CD14-positive monocyte (primary cell): ENCODE measurements at regions not wholly inside any gene's neighbourhood (a gene's known extent, or its start where the extent isn't known, plus 50 kb on each side); places are given as distances from the start of the nearest gene placed in this dataset.

Source experiments
- DNase-seq, 3 donors: peaks; one replicate each; pipeline ENCODE4 v3.0.0-alpha.2; 2011 to 2022
- H2AFZ ChIP-seq: 2 replicates; pipeline ENCODE4 v1.6.0; 2012; ENCODE audit warnings: mild to moderate bottlenecking, low read depth, low read length, inconsistent platforms; ENCODE audit not compliant: insufficient read depth, poor library complexity, severe bottlenecking
- H3K27ac ChIP-seq, 2 donors: 1 replicate in 1 of 2; 2 replicates in 1 of 2; pipeline ENCODE4 v1.5.1; 2012 to 2013; ENCODE audit warnings: low read length in 2 of 2, control low read depth in 1 of 2, inconsistent platforms in 1 of 2, low read depth in 1 of 2, mild to moderate bottlenecking in 1 of 2
- H3K27me3 ChIP-seq, 2 donors: one replicate each; pipeline versions ENCODE4 v1.6.0 to v1.6.1; 2011 to 2013; ENCODE audit warnings: low read length in 2 of 2; ENCODE audit not compliant: control insufficient read depth in 2 of 2, insufficient read depth in 2 of 2
- H3K36me3 ChIP-seq, 2 donors: replicated peaks in 1 of 2; 1 replicate in 1 of 2; 2 replicates in 1 of 2; pipeline versions ENCODE4 v1.5.1 to v1.6.1; 2012 to 2013; ENCODE audit warnings: low read length in 2 of 2, control low read depth in 1 of 2, inconsistent platforms in 1 of 2, mild to moderate bottlenecking in 1 of 2; ENCODE audit not compliant: insufficient read depth in 2 of 2, control insufficient read depth in 1 of 2
- H3K4me1 ChIP-seq, 2 donors: 1 replicate in 1 of 2; 2 replicates in 1 of 2; pipeline versions ENCODE4 v1.5.1 to v1.6.1; 2012 to 2013; ENCODE audit warnings: low read length in 2 of 2, control low read depth in 1 of 2, inconsistent platforms in 1 of 2, mild to moderate bottlenecking in 1 of 2, moderate library complexity in 1 of 2; ENCODE audit not compliant: insufficient read depth in 2 of 2, control insufficient read depth in 1 of 2
- H3K4me2 ChIP-seq: replicated peaks from 2 replicates; pipeline ENCODE3; 2012; ENCODE audit warnings: low read length, moderate library complexity, mild to moderate bottlenecking; ENCODE audit not compliant: poor library complexity, severe bottlenecking; ENCODE audit errors: extremely low read depth
- H3K4me3 ChIP-seq, 3 experiments: fragments of 200-600 bp in 1 of 3; sonication (generic) in 1 of 3; replicated peaks in 1 of 3; 1 replicate in 2 of 3; 2 replicates in 1 of 3; pipeline ENCODE4 v1.5.1; 2011 to 2013; ENCODE audit warnings: low read length in 3 of 3, mild to moderate bottlenecking in 3 of 3, control low read depth in 2 of 3, low read depth in 2 of 3, inconsistent platforms in 1 of 3, moderate library complexity in 1 of 3
- H3K79me2 ChIP-seq: 2 replicates; pipeline ENCODE4 v1.6.0; 2012; ENCODE audit warnings: mild to moderate bottlenecking, control low read depth, inconsistent platforms, low read length, moderate library complexity; ENCODE audit not compliant: insufficient read depth
- H3K9ac ChIP-seq: 2 replicates; pipeline ENCODE4 v1.6.0; 2017; ENCODE audit warnings: low read length, mild to moderate bottlenecking; ENCODE audit not compliant: insufficient read depth, poor library complexity, severe bottlenecking
- H3K9me3 ChIP-seq, 2 donors: replicated peaks in 1 of 2; 1 replicate in 1 of 2; 2 replicates in 1 of 2; pipeline versions ENCODE4 v1.5.1 to v1.6.1; 2012 to 2013; ENCODE audit warnings: low read length in 2 of 2, control low read depth in 1 of 2; ENCODE audit not compliant: control insufficient read depth in 1 of 2, insufficient read depth in 1 of 2
- H4K20me1 ChIP-seq: 2 replicates; pipeline ENCODE4 v1.6.0; 2012; ENCODE audit warnings: mild to moderate bottlenecking, low read length, control low read depth, moderate library complexity; ENCODE audit not compliant: insufficient read depth
- H3K27ac Mint-ChIP-seq, 7 donors: one replicate each; pipeline ENCODE4 v1.8.0; 2020; ENCODE audit warnings: mild to moderate bottlenecking in 7 of 7, mixed read lengths in 7 of 7, moderate library complexity in 6 of 7, inconsistent platforms in 2 of 7
- H3K27me3 Mint-ChIP-seq, 3 donors: one replicate each; pipeline ENCODE4 v1.8.0; 2021 to 2022; ENCODE audit warnings: low read depth in 3 of 3, mild to moderate bottlenecking in 3 of 3, mixed read lengths in 3 of 3, moderate library complexity in 3 of 3, inconsistent platforms in 1 of 3
- H3K36me3 Mint-ChIP-seq, 2 donors: one replicate each; pipeline ENCODE4 v1.8.0; 2020; ENCODE audit warnings: mixed read lengths in 2 of 2, inconsistent platforms in 1 of 2, mild to moderate bottlenecking in 1 of 2
- H3K4me1 Mint-ChIP-seq: one replicate; pipeline ENCODE4 v1.8.0; 2020; ENCODE audit warnings: mild to moderate bottlenecking, mixed read lengths
- H3K4me3 Mint-ChIP-seq, 2 donors: one replicate each; pipeline ENCODE4 v1.8.0; 2020; ENCODE audit warnings: mild to moderate bottlenecking in 2 of 2, mixed read lengths in 2 of 2, moderate library complexity in 1 of 2
- H3K9me3 Mint-ChIP-seq, 7 donors: one replicate each; pipeline ENCODE4 v1.8.0; 2020 to 2022; ENCODE audit warnings: mixed read lengths in 7 of 7, mild to moderate bottlenecking in 6 of 7, moderate library complexity in 6 of 7, inconsistent platforms in 2 of 7
- WGBS: methylation state at CpG from one replicate; pipeline ENCODE4 v1.1.5; 2013; ENCODE audit warnings: missing lambda C conversion rate; ENCODE audit not compliant: insufficient coverage; 5-methylcytosine and 5-hydroxymethylcytosine counted together
- intact Hi-C, 2 donors: fragments of 100-400 bp; cut with micrococcal nuclease; formaldehyde crosslinking; loops; one replicate each; pipeline versions ENCODE4 v1.15.0 to v1.15.1; 2023
- TF ChIP-seq, protein P1 (sequence below): fragments of 200-600 bp; IDR thresholded peaks from one replicate; pipeline ENCODE4 v1.8.0; 2022; ENCODE audit warnings: antibody characterized with exemption, mild to moderate bottlenecking

DNA sequence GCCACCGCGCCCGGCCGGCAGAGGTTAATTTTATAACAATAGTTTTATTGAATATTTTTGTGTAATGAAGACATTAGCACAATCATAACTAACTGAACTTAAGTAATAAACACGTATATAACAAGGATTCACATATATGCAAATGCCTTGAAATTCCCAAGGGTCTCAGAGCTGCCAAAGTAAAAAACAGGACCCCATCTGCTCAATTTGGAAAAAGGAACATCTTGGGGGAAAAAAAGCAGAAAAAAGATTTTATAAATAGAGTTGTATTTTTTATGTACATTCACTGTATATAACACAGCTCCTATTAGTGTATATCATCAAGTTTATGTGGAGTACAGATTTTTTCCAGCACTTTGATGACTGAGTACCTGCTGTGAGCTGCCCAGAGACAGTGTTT, 366.7 kb downstream of the BRINP1 start:
- WGBS, result no CpG with 5 or more reads among the region's 5 CpGs

GRCh38 chr9:119003201-119003611, 366.0 kb downstream of the BRINP1 start:
- no peaks in the 10 kb centered on the region for H3K36me3 ChIP-seq

More for the DNA sequence above, 366.7 kb downstream of the BRINP1 start:
- Mint-ChIP-seq H3K4me1 (no peaks in the 10 kb centered on the region), H3K36me3 (no peaks in the 10 kb centered on the region), H3K4me3 (no peak overlapping the region), H3K27ac (no peak overlapping the region), H3K9me3 (no peaks in the 10 kb centered on the region), H3K27me3 (no peaks in the 10 kb centered on the region)
- Histone ChIP-seq H3K79me2 (no peaks in the 10 kb centered on the region), H3K27ac (no peak overlapping the region), H3K4me1 (no peaks in the 10 kb centered on the region), H4K20me1 (no peaks in the 10 kb centered on the region), H3K36me3 (no peaks in the 10 kb centered on the region), H3K4me2 (no peak overlapping the region), H3K27me3 (no peaks in the 10 kb centered on the region), H3K4me3 (no peak overlapping the region), H3K9ac (no peak overlapping the region), H2AFZ (no peak overlapping the region), H3K9me3 (no peaks in the 10 kb centered on the region)
- TF ChIP-seq, protein P1, sequence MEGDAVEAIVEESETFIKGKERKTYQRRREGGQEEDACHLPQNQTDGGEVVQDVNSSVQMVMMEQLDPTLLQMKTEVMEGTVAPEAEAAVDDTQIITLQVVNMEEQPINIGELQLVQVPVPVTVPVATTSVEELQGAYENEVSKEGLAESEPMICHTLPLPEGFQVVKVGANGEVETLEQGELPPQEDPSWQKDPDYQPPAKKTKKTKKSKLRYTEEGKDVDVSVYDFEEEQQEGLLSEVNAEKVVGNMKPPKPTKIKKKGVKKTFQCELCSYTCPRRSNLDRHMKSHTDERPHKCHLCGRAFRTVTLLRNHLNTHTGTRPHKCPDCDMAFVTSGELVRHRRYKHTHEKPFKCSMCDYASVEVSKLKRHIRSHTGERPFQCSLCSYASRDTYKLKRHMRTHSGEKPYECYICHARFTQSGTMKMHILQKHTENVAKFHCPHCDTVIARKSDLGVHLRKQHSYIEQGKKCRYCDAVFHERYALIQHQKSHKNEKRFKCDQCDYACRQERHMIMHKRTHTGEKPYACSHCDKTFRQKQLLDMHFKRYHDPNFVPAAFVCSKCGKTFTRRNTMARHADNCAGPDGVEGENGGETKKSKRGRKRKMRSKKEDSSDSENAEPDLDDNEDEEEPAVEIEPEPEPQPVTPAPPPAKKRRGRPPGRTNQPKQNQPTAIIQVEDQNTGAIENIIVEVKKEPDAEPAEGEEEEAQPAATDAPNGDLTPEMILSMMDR, result no peak
- intact Hi-C loops, result no loop called here
- DNase-seq, result no peak

More at GRCh38 chr9:119003201-119003611, 366.0 kb downstream of the BRINP1 start:
- H3K79me2 ChIP-seq, result no peaks in the 10 kb centered on the region
- no peaks in the 10 kb centered on the region for H3K9me3 Mint-ChIP-seq
- H3K4me1 ChIP-seq, result no peaks in the 10 kb centered on the region
- no peak overlapping the region for H2AFZ ChIP-seq
- TF ChIP-seq, protein P1, result no peak
- intact Hi-C loops, result no loop called here
- H3K36me3 Mint-ChIP-seq, result no peaks in the 10 kb centered on the region
- H3K27me3 Mint-ChIP-seq, result no peaks in the 10 kb centered on the region
- H3K4me3 ChIP-seq, result no peak overlapping the region
- no peak overlapping the region for H3K4me2 ChIP-seq
- H3K4me3 Mint-ChIP-seq, result no peak overlapping the region
- no peaks in the 10 kb centered on the region for H3K27me3 ChIP-seq
- DNase-seq, result no peak
- no peaks in the 10 kb centered on the region for H3K4me1 Mint-ChIP-seq
- H3K27ac Mint-ChIP-seq, result no peak overlapping the region
- H3K27ac ChIP-seq, result no peak overlapping the region
- no peak overlapping the region for H3K9ac ChIP-seq
- H3K9me3 ChIP-seq, result no peaks in the 10 kb centered on the region
- no peaks in the 10 kb centered on the region for H4K20me1 ChIP-seq
